A673 (cell line): ENCODE measurements at regions not wholly inside any gene's neighbourhood (a gene's known extent, or its start where the extent isn't known, plus 50 kb on each side); places are given as distances from the start of the nearest gene placed in this dataset.

Source experiments
- BruUV-seq: library from RNA; stranded (reverse); fragments of 400-500 nt; replicated peaks from 2 replicates; lab custom pipeline; 2021; lab: Mats Ljungman, UMichigan
- CTCF ChIA-PET: fragments of 300-600 bp; sonication (Branson Sonifier 250); formaldehyde crosslinking; loops from one replicate; lab custom pipeline; 2022; ENCODE audit warnings: antibody characterized with exemption; lab: Charles Lee
- POLR2A ChIA-PET: fragments of 300-600 bp; sonication (Branson Sonifier 250); formaldehyde crosslinking; loops from one replicate; lab custom pipeline; 2022; ENCODE audit warnings: antibody characterized with exemption; ENCODE audit not compliant: low non-redundant PET; lab: Charles Lee
- DNase-seq: peaks from one replicate; pipeline ENCODE4 v3.0.0-alpha.2; 2015; ENCODE audit warnings: low spot score
- H3K27ac ChIP-seq: fragments of 200-600 bp; sonication (generic); 2 replicates; pipeline ENCODE4 v1.5.1; 2016; ENCODE audit warnings: mixed run types, low read depth, mild to moderate bottlenecking, mixed read lengths, antibody characterized with exemption, low read length; ENCODE audit not compliant: poor library complexity, severe bottlenecking
- H3K27me3 ChIP-seq: fragments of 200-600 bp; sonication (generic); replicated peaks from 2 replicates; pipeline ENCODE4 v1.6.1; 2017; ENCODE audit warnings: mixed run types, low read depth, mild to moderate bottlenecking, mixed read lengths, antibody characterized with exemption, low read length; ENCODE audit not compliant: insufficient read depth, poor library complexity
- H3K36me3 ChIP-seq: fragments of 200-600 bp; sonication (generic); 2 replicates; pipeline ENCODE4 v1.6.1; 2016; ENCODE audit warnings: mixed run types, mild to moderate bottlenecking, mixed read lengths, antibody characterized with exemption, low read length; ENCODE audit not compliant: insufficient read depth, poor library complexity, severe bottlenecking
- H3K4me1 ChIP-seq: fragments of 200-600 bp; sonication (generic); 2 replicates; pipeline ENCODE4 v1.6.1; 2017; ENCODE audit warnings: mixed run types, mild to moderate bottlenecking, mixed read lengths, antibody characterized with exemption, low read length; ENCODE audit not compliant: insufficient read depth, poor library complexity, severe bottlenecking
- H3K4me3 ChIP-seq: fragments of 200-600 bp; sonication (generic); 2 replicates; pipeline ENCODE4 v1.5.1; 2016; ENCODE audit warnings: low read depth, mixed run types, mild to moderate bottlenecking, mixed read lengths, low read length; ENCODE audit not compliant: poor library complexity, severe bottlenecking
- H3K9me3 ChIP-seq: fragments of 200-600 bp; sonication (generic); 2 replicates; pipeline ENCODE4 v1.6.1; 2016; ENCODE audit warnings: mixed run types, low read depth, mild to moderate bottlenecking, mixed read lengths, antibody characterized with exemption, low read length; ENCODE audit not compliant: poor library complexity, severe bottlenecking
- EZH2 ChIP-seq: fragments of 200-600 bp; sonication (generic); IDR thresholded peaks from 2 replicates; pipeline ENCODE4 v1.6.1; 2017; ENCODE audit warnings: borderline replicate concordance, low read depth, mild to moderate bottlenecking, mixed read lengths, antibody characterized with exemption, low read length; ENCODE audit not compliant: poor library complexity, severe bottlenecking
- intact Hi-C: fragments of 100-400 bp; cut with micrococcal nuclease; formaldehyde crosslinking; loops from one replicate; pipeline ENCODE4 v1.10.0; 2022; ENCODE audit not compliant: unreplicated experiment
- TF ChIP-seq, protein P1 (sequence below): fragments of 300-800, 200-600 bp; sonication (generic); conservative IDR thresholded peaks from 2 replicates; pipeline ENCODE4 v1.5.1; 2017; ENCODE audit warnings: low read depth, mild to moderate bottlenecking, antibody characterized with exemption, low read length, moderate library complexity, mixed read lengths

GRCh38 chr9:80518441-80518840 lies 946.7 kb downstream of the TLE4 start:
- TF ChIP-seq, protein P1, sequence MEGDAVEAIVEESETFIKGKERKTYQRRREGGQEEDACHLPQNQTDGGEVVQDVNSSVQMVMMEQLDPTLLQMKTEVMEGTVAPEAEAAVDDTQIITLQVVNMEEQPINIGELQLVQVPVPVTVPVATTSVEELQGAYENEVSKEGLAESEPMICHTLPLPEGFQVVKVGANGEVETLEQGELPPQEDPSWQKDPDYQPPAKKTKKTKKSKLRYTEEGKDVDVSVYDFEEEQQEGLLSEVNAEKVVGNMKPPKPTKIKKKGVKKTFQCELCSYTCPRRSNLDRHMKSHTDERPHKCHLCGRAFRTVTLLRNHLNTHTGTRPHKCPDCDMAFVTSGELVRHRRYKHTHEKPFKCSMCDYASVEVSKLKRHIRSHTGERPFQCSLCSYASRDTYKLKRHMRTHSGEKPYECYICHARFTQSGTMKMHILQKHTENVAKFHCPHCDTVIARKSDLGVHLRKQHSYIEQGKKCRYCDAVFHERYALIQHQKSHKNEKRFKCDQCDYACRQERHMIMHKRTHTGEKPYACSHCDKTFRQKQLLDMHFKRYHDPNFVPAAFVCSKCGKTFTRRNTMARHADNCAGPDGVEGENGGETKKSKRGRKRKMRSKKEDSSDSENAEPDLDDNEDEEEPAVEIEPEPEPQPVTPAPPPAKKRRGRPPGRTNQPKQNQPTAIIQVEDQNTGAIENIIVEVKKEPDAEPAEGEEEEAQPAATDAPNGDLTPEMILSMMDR: no peak
- no peak for TF ChIP-seq EZH2
- DNase-seq: no peak
- Histone ChIP-seq H3K27ac (no peak overlapping the region), H3K36me3 (no peaks in the 10 kb centered on the region), H3K27me3 (no peaks in the 10 kb centered on the region), H3K4me1 (no peaks in the 10 kb centered on the region), H3K4me3 (no peak overlapping the region), H3K9me3 (no peaks in the 10 kb centered on the region)
- POLR2A ChIA-PET: no interaction called here
- CTCF ChIA-PET: no interaction called here
- intact Hi-C loops: no loop called here
- no TSS peak for BruUV-seq

DNA sequence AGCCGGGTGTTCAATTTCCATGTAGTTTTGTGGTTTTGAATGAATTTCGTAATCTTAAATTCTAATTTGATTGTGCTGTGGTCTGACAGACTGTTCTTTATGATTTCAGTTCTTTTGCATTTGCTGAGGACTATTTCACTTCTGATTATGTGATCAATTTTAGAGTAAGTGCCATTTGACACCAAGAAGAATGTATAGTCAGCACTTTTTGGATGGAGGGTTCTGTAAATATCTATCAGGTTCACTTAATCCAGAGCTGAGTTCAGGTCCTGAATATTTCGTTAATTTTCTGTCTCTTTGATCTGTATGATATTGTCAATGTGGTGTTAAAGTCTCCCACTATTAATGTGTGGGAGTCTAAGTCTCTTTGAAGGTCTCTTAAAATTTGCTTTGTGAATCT lies 944.9 kb downstream of the TLE4 start:
- DNase-seq: no peak

DNA sequence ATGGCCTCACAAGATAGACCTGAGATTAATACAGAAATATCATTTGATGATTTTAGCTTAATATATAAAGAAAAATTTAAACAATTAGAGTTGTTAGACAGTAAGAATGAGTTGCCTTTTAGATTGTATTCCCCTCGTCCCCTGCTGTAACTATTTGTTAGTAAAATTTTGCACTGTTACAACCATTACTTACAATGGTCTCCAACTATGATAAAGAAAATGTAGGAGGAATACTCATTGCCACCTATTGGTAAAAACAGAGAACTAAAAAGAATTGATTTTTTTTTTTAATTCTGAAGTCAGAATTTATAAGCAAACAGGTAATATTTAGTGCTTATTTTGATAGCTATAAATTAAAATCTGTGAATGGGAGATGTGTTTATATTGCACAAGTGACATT lies 937.6 kb downstream of the TLE4 start:
- Histone ChIP-seq H3K4me3 (no peak overlapping the region), H3K36me3 (no peaks in the 10 kb centered on the region), H3K27ac (no peak overlapping the region), H3K4me1 (no peaks in the 10 kb centered on the region), H3K9me3 (no peaks in the 10 kb centered on the region), H3K27me3 (no peaks in the 10 kb centered on the region)
- no peak for DNase-seq
- TF ChIP-seq, protein P1: no peak; the same call in 1 of the 2 replicates
- no peak for TF ChIP-seq EZH2
- no TSS peak for BruUV-seq
- intact Hi-C loops: loop anchor here (10.0 kb wide), 1 partner anchor 65 kb away; no protein-coding TSS in a partner anchor
- ChIA-PET POLR2A (no interaction called here), CTCF (no interaction called here)

More for the DNA sequence above, 944.9 kb downstream of the TLE4 start:
- Histone ChIP-seq H3K36me3 (no peaks in the 10 kb centered on the region), H3K27me3 (no peaks in the 10 kb centered on the region), H3K4me1 (no peaks in the 10 kb centered on the region), H3K9me3 (no peaks in the 10 kb centered on the region), H3K4me3 (no peak overlapping the region), H3K27ac (no peak overlapping the region)
- no TSS peak for BruUV-seq
- CTCF ChIA-PET: no interaction called here
- no peak for TF ChIP-seq EZH2
- TF ChIP-seq, protein P1: no peak
- POLR2A ChIA-PET: no interaction called here
- intact Hi-C loops: no loop called here
